BJ (cell line): ENCODE measurements at regions not wholly inside any gene's neighbourhood (a gene's known extent, or its start where the extent isn't known, plus 50 kb on each side); places are given as distances from the start of the nearest gene placed in this dataset.

Source experiments
- CTCF ChIA-PET: fragments of 350-600 bp; formaldehyde crosslinking; extraction: SDS; loops from one replicate; lab custom pipeline; 2021; ENCODE audit warnings: antibody characterized with exemption, inconsistent platforms; lab: Yijun Ruan, JAX
- POLR2A ChIA-PET: fragments of 300-600 bp; sonication (Branson Sonifier 250); formaldehyde crosslinking; extraction: SDS; loops from one replicate; lab custom pipeline; 2021; ENCODE audit warnings: antibody characterized with exemption; lab: Charles Lee
- DNase-seq: peaks from one replicate; pipeline ENCODE4 v3.0.0-alpha.2; 2011; ENCODE audit warnings: low read depth
- H3K27me3 ChIP-seq: 2 replicates; pipeline ENCODE4 v1.6.0; 2011; ENCODE audit warnings: low read length; ENCODE audit not compliant: control insufficient read depth, insufficient read depth
- H3K36me3 ChIP-seq: 2 replicates; pipeline ENCODE4 v1.5.1; 2011; ENCODE audit warnings: low read length; ENCODE audit not compliant: control insufficient read depth, insufficient read depth
- H3K4me3 ChIP-seq: 2 replicates; pipeline ENCODE4 v1.5.1; 2011; ENCODE audit warnings: low read depth, mild to moderate bottlenecking, control low read depth, low read length
- CTCF ChIP-seq: IDR thresholded peaks from 2 replicates; pipeline ENCODE4 v1.5.1; 2011; ENCODE audit warnings: low read depth, mild to moderate bottlenecking, control low read depth, inconsistent platforms, low read length, moderate library complexity; ENCODE audit not compliant: insufficient read depth

GRCh38 chr4:79652232-79652631, 244.2 kb upstream of the GK2 start:
- no peaks in the 10 kb centered on the region for H3K27me3 ChIP-seq
- CTCF ChIA-PET: no interaction called here
- POLR2A ChIA-PET: no interaction called here
- no peak for TF ChIP-seq CTCF
- no peak overlapping the region for H3K4me3 ChIP-seq
- H3K36me3 ChIP-seq: no peaks in the 10 kb centered on the region
- no peak for DNase-seq

- ChIA-PET POLR2A (no interaction called here), CTCF (no interaction called here)
- no peak for DNase-seq
- Histone ChIP-seq H3K4me3 (no peak overlapping the region), H3K27me3 (no peaks in the 10 kb centered on the region), H3K36me3 (no peaks in the 10 kb centered on the region)
- no peak for TF ChIP-seq CTCF
Observed at GRCh38 chr4:79651456-79651855, 243.4 kb upstream of the GK2 start.

- Histone ChIP-seq H3K36me3 (no peaks in the 10 kb centered on the region), H3K4me3 (no peak overlapping the region), H3K27me3 (no peaks in the 10 kb centered on the region)
- ChIA-PET CTCF (interaction anchor here (0.6 kb wide), 1 partner anchor 699 kb away, joined by 3 read pairs; no protein-coding TSS in a partner anchor), POLR2A (no interaction called here)
- no peak for TF ChIP-seq CTCF
- DNase-seq: no peak
Observed at GRCh38 chr4:79650794-79651431, 242.9 kb upstream of the GK2 start.

GRCh38 chr4:79650217-79650616, 242.2 kb upstream of the GK2 start:
- CTCF ChIA-PET: interaction anchor here (0.6 kb wide), 1 partner anchor 698 kb away, joined by 3 read pairs; no protein-coding TSS in a partner anchor
- no peak for TF ChIP-seq CTCF
- H3K36me3 ChIP-seq: no peaks in the 10 kb centered on the region
- DNase-seq: no peak
- no peak overlapping the region for H3K4me3 ChIP-seq
- POLR2A ChIA-PET: no interaction called here
- H3K27me3 ChIP-seq: no peaks in the 10 kb centered on the region

GRCh38 chr4:79645942-79646341, 237.9 kb upstream of the GK2 start:
- TF ChIP-seq CTCF: no peak
- no peak overlapping the region for H3K4me3 ChIP-seq
- no peaks in the 10 kb centered on the region for H3K36me3 ChIP-seq
- ChIA-PET CTCF (no interaction called here), POLR2A (no interaction called here)
- no peak for DNase-seq
- H3K27me3 ChIP-seq: no peaks in the 10 kb centered on the region
